HT-29 (cell line): ENCODE measurements at regions not wholly inside any gene's neighbourhood (a gene's known extent, or its start where the extent isn't known, plus 50 kb on each side); places are given as distances from the start of the nearest gene placed in this dataset.

Source experiments
- DNase-seq: peaks from one replicate; pipeline ENCODE4 v3.0.0-alpha.2; 2015; ENCODE audit warnings: low spot score

DNA sequence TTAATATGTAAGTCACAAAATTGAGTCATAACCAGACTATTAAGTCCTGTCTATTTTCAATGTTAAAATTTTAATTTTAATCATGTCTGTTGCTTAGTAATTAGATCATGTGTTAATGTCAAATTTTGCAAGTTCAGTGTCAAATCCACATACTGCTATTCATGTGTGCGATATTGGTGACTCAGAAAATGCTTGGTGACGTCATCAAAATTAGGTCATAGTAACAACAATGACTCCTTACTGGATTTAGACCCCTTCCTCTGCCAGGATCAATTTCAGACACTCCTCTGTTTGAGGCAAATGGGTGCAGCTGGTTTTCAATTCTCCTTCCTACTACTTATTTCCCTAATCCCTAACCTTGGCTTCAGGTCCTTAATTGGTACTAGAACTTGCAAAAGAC, 1394.3 kb upstream of the SLC10A2 start:
- DNase-seq: no peak

- DNase-seq: no peak
Measured at GRCh38 chr13:104450006-104450405, 1383.8 kb upstream of the SLC10A2 start.

GRCh38 chr13:104447348-104447747, 1381.1 kb upstream of the SLC10A2 start:
- no peak for DNase-seq

GRCh38 chr13:104442536-104442935, 1376.3 kb upstream of the SLC10A2 start:
- no peak for DNase-seq

DNA sequence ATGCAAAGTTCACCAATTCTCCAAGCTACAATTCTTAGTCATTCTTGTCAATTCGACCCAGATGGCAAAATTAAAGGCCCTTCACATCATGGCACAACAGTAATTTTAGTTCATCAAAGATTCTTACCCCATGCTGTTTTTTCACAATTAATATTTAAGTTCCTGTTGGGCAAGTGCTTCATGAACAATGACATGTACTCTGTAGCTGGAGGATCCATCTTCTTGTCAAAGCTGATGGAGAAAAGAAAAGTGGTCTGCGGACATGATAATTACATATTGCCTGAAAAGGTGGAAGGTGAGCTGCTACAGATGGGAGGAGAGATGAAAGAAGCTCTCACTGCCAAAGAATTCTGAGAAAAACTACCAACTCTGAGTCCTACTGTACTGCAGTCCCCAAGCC, 1370.3 kb upstream of the SLC10A2 start:
- DNase-seq: no peak

GRCh38 chr13:104431895-104432294, 1365.7 kb upstream of the SLC10A2 start:
- peak; percentile 6 for DNase-seq

DNA sequence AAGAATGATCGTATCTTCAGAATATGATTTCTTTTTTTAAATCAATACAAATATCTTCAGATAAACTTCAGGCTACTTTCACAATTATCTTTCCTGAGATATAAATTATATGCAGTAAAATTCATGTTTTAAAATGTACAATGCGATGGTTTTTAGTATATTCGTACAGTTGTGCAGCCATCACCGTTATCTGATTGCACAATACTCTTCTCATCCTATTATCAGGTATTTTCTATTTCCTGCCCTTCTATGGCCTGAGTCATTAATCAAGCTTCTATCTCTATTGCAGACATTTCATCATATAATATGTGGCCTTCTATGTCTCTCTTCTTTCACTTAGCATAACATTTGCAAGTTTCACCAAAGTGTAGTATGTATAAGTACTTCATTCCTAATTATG, 1360.2 kb upstream of the SLC10A2 start:
- no peak for DNase-seq

- peak; percentile 29 for DNase-seq
Measured at GRCh38 chr13:104422668-104423067, 1356.5 kb upstream of the SLC10A2 start.

GRCh38 chr13:104416973-104417372, 1350.8 kb upstream of the SLC10A2 start:
- DNase-seq: no peak

DNA sequence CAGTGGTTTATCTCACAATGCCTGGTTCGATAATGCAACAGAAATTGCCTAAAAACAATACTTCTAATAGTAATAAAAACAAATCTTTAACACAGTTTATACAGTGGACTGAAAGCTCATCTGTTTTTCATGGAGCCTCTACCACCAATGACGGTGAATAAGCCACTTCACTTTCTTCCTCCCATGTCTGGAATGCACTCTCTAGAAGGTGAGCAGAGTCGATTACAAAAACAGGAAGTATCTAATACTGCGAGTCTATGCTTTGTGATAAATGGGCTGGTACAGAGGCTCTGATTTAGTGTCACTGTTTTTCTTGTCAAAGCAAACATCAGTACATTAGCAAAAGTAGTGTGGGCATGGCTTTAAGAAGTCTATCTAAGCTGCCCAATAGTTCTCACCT, 1348.6 kb upstream of the SLC10A2 start:
- peak; percentile 68 for DNase-seq

- no peak for DNase-seq
Measured at GRCh38 chr13:104414181-104414580, 1348.0 kb upstream of the SLC10A2 start.

DNA sequence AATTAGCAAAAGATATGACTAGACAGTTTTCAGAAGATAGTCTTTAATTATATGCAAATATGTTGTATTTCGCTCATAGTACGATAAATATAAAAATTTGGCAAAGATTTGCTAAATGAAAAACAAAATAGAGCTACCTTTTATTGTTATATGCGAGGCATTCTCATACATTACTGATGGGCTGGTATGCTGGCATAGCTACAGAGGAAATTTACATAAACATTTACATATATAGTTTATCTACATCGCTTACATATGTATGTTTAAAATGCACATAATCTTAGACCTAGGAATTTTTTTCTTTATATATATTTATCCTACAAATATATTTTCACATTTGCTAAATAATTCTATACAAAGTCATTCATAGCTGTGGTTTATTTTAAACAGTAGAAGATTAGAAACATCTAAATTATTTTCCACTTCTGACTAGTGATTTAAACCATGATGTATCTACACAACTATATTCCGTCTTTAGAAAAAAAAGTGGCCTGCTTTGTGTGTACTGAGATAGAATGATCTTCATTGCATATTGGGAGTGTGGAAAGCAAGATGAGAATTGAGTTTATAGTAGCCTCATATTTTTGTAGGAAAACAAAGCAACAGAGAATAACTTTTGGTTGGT, 1345.0 kb upstream of the SLC10A2 start:
- DNase-seq: no peak

DNA sequence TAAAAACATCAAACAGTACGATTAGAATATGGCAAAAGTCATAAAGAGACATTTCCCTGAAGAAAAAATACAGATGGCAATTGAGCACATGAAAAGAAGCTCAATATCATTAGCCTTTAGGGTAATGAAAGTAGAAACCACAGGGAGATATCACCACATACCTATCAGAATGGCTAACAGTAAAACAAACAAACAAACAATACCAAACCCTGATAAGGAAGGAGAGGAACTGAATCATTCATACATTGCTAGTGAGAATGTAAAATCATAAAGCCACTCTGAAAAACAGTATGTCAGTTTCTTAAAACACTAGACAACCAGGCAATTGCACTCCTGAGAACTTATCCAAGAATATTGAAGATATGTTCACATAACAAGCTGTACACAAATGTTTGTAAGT, 1342.5 kb upstream of the SLC10A2 start:
- DNase-seq: peak; percentile 29

DNA sequence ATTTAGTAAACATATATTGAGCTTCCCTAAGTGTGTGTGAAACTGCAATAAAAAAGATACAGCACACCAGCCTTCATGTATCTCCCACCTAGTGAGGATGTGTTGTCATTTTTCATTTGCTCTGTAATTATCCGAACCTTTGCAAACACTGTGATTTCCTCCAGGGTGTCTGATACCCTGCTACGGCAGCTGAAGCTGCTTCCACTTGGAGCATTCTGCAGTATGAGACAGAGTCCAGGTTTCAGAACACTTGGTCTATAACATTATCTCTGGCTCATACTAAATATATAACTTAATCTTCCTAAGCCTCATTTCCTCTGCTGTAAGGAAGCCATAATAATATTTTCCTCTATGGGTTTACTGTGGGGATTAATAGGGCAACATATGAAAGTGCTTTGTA, 1338.1 kb upstream of the SLC10A2 start:
- DNase-seq: no peak

DNA sequence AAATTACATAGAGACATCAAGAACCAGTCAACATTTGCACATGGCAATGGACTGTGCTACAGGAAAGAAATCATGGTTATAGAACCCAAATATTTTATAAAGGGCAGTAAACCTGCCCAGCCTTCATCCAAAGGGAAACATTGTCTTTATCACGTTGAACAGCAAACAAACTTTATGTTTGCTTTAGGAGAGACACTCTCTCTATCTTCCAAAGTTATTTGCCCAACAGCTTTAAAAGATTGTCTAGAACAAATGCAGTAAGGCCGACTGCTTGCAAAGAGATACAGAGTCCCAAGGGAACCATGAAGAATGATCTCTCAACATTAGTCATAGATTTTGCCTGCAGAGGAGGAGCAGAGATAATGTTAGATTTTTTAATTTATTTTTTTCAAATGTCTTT, 1323.5 kb upstream of the SLC10A2 start:
- DNase-seq: no peak

- DNase-seq: no peak
Measured at GRCh38 chr13:104387510-104387909, 1321.3 kb upstream of the SLC10A2 start.

GRCh38 chr13:104385404-104385803, 1319.2 kb upstream of the SLC10A2 start:
- no peak for DNase-seq

DNA sequence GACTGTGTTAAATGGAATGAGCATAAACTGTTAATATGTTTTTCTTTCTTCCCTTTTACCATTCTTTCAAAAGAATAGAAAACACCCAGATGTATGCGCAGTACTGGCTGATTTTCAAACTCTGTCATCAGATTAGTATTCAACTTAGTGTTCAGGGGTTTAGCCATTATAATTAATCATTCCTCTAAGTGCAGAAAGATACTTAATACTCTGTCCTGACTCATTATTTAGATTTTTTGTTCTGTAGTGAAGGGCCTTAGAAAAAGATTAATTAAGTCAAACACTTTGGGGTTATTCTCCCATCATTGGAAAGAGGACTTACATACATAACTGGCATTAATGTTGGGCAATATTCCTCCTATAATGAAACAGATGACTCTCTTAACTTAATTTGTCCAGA, 1316.7 kb upstream of the SLC10A2 start:
- no peak for DNase-seq

DNA sequence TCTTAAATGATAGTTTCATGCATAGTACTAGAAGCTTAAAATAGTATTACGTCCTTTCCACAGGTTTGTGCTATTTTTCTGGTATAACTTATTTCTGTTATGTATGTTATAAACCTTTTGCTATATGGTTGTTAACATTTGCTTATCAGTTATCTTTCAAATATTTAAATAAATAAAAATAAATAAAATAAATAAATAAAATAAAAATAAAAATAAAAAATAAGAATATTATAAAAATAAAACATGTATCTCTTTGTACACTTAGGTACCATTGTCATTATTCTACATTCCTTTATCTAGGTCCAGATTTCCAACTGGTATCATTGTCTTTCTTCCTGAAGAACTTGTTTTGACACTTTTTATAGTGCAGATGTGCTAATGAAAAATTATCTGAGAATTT, 1310.4 kb upstream of the SLC10A2 start:
- DNase-seq: no peak

DNA sequence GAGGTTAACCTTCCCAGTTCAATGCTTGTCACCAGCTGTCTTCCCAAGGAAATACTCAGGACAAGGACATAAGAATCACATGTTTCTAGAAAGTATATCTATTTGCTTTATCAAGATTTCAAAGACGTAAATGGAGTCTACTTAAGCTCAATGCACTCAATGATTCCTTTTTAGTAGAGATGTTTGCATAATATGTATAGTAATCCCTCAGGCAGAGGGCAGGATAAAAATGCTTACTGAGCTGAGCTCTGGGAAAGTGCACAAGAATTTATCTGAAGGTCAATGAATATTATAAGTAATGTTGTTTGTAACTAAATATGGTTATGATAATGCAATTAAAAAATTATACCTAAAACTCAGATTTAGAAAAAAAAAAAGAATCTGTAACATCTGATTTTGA, 1309.4 kb upstream of the SLC10A2 start:
- no peak for DNase-seq

- no peak for DNase-seq
Measured at GRCh38 chr13:104372095-104372655, 1306.0 kb upstream of the SLC10A2 start.

GRCh38 chr13:104365430-104365829, 1299.2 kb upstream of the SLC10A2 start:
- no peak for DNase-seq

- no peak for DNase-seq
Measured at GRCh38 chr13:104357672-104358354, 1291.6 kb upstream of the SLC10A2 start.
